ENCODE measurements at regions not wholly inside any gene's neighbourhood (a gene's known extent, or its start where the extent isn't known, plus 50 kb on each side); places are given as distances from the start of the nearest gene placed in this dataset.

DNA sequence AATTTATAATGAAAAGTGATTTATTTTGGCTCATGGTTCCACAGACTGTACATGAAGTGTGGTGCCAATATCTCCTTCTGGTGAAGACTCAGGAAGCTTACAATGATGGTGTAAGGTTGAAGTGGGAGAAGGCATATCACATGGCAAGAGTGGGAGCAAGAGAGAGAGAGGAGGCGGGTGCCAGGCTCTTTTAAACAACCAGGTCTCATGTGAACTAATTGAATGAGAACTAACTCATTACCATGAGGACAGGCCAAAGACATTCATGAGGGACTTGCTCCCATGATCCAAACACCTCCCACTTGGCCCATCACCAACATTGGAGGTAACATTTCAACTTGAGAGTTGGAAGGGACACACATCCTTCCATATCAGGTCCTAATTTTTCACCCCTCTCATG lies 155.2 kb downstream of the SLC38A4 start:
- TF ChIP-seq, protein P1, sequence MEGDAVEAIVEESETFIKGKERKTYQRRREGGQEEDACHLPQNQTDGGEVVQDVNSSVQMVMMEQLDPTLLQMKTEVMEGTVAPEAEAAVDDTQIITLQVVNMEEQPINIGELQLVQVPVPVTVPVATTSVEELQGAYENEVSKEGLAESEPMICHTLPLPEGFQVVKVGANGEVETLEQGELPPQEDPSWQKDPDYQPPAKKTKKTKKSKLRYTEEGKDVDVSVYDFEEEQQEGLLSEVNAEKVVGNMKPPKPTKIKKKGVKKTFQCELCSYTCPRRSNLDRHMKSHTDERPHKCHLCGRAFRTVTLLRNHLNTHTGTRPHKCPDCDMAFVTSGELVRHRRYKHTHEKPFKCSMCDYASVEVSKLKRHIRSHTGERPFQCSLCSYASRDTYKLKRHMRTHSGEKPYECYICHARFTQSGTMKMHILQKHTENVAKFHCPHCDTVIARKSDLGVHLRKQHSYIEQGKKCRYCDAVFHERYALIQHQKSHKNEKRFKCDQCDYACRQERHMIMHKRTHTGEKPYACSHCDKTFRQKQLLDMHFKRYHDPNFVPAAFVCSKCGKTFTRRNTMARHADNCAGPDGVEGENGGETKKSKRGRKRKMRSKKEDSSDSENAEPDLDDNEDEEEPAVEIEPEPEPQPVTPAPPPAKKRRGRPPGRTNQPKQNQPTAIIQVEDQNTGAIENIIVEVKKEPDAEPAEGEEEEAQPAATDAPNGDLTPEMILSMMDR (IDR thresholded peaks at IDR 0.05; ENCODE audit: poor library complexity, severe bottlenecking), result no peak
- TF ChIP-seq RAD21 (conservative IDR thresholded peaks at IDR 0.05) (no peak), EZH2 (IDR thresholded peaks at IDR 0.05; ENCODE audit: borderline replicate concordance, insufficient read depth, low read length, poor library complexity, severe bottlenecking) (no peak)
